HG02571 (cell line): ENCODE measurements at regions not wholly inside any gene's neighbourhood (a gene's known extent, or its start where the extent isn't known, plus 50 kb on each side); places are given as distances from the start of the nearest gene placed in this dataset.
"Not testable (repeated sequence)": the region's sequence is repeated elsewhere in the genome, so short reads cannot be mapped to it uniquely, and the experiment has no call there.

Experiments
- ATAC-seq: cut with Tn5 transposase; IDR thresholded peaks from one replicate; pipeline ENCODE4 v1.9.1; 2021; ENCODE audit warnings: mild to moderate bottlenecking, moderate library complexity; ENCODE audit not compliant: unreplicated experiment

DNA sequence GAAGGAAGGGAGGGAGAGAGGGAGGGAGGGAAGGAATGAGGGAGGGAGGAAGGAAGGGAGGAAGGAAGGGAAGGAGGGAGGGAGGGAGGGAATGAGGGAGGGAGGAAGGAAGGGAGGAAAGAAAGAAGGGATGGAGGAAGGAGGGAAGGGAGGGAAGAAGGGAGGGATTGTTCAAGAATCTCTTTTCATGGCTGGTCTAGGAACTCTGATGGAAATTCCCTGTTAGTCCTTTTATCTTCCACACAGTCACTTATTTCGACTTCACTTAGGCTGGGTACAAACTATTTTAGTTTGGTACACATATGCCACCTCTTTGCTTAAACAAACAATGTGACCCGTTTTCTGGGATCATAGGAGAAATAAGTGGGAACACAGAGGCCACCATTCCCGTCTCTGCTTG is 435.6 kb upstream of the WWC1 start:
- no peak for ATAC-seq

DNA sequence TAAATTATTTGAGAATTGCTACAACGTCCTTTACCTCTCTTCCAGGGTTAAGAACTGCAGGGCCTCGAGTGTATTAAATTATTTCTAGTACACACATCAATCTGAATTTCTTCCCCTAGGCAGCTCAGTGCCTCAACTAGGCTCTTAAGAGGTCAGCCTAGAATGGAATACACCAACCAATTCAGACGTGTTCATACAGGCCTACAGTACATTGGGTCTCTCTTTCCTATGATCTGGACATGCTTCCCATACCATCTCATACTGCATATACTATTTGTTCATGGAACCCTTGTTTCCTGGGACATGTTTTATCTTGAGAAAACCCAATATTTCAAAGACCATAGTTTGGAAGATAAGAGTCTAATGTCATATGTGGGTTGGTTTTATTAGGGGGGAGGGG is 434.1 kb upstream of the WWC1 start:
- ATAC-seq = no peak

DNA sequence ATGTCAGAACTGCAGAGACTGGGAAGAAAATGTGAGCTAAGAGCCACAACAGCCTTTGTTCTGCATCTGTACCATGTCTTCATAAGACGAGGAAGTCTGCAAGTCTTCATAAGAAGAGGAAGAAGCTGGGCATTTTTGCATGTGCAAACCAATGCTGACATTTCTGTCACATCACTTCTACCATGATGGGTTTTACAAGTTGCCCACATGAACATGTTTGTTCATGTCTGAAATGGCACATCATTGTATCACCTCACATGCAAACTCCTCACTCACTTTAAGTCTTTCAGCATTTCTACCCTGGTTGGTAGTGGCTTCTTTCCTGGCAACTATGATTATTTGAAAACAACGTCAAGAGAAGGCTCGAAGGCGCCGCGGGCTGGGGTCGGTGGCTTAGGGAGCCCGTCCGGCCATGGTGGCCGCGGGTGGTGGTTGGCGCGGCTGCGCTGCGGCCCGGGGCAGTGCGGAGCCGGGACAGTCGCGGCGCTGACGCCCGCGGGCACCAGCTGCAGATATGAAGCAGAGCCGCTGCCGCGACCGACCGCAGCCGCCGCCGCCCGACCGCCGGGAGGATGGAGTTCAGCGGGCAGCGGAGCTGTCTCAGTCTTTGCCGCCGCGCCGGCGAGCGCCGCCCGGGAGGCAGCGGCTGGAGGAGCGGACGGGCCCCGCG is 433.1 kb upstream of the WWC1 start:
- not testable (repeated sequence) for ATAC-seq

DNA sequence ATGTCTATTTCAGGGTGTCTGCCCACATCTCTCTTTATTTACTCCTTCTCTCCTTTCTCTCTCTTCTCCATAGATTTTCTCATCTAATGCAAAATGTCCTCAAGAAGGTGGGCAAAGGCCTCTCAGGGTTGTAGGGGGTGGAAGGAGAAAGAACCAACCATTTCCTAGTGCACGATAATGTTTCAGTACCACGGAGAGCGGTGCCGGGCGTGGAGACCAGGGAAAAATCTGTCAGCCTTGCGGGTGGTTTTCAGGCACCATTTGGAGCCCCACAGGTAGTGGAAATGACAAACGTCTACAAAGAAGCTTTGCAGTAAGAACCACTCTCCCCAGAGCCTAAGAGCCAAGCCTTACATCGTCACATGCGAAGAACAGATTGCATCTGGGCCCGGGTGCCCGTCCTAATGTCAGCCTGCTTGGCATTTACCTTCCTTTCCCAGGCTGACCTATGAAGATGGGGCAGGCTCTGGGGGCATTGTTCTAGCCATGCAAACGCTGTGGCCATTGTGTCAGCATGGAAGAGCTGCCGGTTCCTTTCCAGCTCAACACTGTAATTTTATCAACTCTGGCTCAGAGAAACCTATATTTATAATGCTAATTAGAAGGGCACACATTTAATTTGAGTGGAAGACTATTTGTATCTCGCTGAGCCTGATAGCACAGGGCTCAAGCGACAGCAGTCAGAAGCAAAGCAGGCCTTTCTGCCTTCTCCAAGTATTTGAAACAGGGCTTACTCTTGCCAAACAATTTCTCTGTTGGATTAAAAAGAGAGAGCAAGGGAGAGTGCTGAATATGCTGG is 430.1 kb upstream of the WWC1 start:
- no peak for ATAC-seq

DNA sequence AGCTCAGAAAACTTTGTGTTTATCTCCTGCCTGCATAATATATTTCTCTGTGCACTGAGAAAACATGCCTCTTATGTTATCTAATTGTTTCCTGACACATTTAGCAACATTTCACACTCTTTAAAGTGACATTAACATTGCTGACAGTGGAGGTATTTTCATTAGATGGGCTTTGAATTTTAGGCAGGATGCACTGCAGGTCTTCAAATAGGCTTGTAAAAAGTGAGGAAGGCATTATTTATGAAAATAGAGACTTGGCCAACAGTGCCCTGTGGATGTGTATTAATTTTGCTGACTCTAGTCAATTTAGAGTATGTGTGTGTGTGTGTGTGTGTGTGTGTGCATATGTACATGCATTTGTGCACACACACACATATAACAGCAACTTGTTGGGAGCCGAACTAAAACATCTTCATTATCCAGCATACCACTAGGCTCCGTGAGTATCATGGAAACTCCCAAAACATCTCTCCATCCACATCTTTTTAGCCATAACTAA is 429.5 kb upstream of the WWC1 start:
- no peak for ATAC-seq

DNA sequence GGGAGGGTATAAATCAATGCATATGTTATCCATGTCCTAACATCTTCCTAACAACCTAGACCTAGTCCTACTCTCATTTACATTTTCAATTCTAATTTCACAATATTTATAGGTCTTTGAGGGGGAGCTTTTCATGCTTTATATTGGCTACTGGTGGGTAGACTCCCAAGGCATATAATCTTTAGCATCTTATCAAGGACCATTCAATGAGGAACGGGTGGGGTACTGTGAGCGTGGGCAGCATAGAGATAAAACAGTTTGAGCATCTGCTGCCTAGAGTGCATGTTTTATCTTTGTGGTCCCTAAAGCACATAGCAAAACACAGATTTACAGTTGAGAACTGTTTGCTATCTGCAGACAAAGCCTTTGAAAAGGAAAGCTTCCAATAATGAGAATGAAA is 427.6 kb upstream of the WWC1 start:
- ATAC-seq = no peak

DNA sequence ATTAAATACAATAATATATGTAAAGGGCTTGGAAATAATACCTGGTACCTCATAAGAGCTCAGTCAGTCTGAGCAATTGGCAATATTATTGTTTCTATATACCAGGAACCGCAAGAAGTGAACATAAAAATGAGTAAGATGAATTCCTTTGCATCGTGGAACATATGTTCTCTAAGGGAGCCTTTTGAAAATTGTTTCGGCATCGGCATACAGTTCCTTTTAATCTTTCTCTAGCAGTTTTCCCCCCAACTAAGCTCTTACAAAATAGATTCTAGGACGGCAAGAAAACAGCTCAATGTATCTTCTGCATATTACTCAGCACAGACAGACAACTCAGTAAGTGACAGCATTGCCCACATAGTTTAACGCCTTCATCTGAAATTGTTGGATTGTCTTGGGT is 426.6 kb upstream of the WWC1 start:
- no peak for ATAC-seq

DNA sequence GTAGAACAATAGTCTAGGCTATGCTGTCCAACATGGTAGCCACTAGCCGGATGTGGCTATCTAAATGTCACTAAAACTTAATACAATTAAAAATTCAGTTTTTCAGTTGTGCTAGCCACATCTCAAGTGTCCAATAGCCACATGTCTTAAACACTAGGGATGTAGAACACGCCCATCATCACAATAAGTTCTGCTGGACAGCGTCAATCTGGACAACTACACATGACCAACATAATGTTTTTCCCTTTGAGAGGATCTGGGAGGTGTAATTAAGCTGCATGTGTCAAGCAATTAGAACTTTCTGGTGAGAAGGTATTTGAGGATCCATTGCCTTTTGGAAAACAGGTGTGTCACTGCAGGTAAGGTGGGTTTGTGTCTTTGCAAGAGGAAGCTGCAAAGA is 424.6 kb upstream of the WWC1 start:
- no peak for ATAC-seq

DNA sequence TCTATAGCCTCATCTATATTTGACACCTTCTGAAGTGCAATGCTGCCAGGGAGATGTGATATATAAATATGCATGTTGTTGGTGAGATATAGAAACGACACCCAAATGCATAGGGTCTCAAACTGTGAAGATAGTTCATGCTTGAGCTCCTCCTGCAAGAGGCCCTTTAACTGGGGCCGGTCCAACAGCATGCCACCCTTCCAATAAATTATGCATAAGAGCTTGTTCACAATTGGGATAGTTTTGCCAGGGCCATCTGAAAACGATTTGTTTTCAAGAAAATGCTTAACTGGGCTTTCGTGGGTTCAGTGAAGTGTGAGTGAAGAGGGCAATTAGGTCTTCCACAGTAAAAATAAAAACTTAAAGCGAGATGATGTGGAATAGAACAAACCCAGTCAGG is 424.2 kb upstream of the WWC1 start:
- ATAC-seq = no peak

DNA sequence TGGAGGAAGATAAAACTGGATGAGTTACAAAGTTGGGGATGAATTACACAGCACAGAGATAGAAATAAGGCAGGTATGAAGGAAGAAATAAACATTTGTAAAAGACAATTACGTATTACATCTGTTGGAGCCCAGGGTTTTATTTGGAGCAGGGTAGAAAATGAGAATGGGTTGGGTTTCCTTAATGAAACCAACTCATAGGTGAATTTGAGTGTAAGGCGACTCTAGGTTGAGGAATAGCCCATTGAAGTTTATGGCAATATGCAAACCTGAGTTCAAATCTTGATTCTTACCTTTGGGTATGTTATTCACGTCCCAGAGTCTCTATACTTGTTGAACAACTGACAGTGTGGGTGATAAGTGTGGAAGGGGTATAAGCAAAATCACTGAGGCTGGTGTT is 422.3 kb upstream of the WWC1 start:
- no peak for ATAC-seq

DNA sequence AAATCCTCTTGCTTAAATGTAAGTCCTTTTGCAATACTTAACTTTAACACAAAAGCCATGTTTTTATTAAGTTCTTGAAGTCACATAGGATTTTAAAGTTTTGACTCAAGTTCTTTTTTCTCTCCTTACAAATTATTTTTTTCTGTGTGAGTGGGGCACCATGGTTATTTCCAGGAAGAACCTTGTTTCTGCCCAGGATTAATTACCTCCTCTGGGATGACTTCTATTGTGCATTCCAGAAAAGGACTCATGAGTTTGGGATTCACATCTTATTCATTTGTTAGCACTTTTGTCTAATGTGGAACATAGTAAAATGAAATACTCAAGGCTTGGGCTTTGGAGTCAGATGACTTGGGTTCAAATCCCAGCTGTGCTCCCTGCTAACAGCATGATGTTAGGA is 421.4 kb upstream of the WWC1 start:
- no peak for ATAC-seq

DNA sequence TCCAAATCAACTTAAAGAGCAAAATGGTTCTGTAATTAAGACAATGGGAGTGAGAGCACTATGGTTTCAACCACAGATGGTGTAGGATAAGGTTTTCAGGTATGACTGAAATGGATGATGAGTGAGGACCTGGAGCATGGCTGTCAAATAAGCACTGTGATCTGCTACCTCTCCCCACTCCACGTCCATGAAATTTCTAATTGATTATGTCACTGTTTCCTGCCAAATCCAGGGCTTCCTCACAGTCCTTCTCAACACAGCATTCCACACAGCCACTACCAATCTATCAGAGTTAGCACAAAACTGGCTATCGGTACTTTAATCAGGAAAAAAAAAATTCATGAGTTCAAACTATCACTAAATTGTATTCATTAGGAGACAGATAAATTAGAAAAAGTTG is 420.4 kb upstream of the WWC1 start:
- ATAC-seq = no peak

DNA sequence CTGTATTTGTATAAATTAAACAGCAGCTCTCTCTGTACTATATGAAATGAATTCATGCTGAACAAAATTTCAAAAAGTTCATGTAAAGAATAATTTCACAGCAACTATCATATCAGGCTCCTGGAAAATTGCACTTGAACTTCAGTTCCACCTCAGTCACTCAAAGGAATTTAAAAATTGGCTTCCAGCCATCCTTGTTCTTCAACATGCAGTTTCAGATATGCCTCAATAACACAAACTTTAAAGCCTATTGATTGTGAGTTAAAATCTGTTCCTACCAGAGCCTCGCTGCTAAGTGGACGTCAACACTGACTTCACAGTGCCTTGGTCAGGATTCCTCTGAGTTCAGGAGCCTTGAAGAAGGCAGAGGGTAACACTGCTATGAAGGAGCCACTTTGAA is 418.7 kb upstream of the WWC1 start:
- ATAC-seq = no peak

DNA sequence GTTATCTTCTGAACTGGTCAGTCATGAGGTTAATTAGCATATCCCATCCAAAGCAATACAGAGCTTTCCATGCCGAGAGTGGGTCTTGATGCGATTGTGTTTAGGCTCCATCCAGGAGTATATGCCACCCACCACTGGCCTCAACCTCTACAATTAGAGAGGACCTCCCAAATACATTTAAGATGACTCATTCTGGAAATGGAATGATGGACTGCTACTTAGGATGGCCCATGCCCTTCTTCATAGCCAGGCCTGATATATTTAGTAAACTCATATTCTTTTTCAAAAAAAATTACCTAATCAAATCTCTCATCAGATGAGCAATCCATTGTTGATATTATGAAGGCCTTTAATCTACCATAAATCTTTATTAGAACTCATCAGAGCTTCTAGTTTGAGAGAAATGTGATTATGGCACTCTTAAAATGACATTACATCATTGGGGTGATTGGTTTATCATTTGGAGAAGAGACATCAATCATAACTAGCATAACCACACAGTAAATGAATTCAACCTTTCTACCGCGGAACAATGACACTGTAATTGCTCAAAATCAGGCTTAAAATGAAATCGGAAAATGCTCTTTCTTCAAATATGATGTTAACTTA is 414.2 kb upstream of the WWC1 start:
- no peak for ATAC-seq

DNA sequence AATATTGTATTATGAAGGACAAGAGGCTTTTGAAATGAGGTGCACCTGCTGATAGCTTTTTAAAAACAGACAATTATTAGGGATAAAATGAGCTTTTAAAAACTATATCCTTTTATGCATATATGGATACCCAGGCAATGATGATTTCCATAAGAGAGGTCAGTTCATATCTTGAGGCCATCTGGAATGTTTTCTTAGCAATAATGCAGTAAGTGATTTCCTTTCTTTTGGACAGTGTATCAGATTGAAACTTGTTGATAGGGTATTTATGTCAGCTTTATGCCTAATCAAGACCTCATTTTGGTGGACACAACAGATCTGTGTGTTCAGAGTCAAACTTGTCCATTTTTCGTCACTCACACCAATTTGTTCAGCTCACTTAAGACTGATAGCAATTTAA is 413.5 kb upstream of the WWC1 start:
- ATAC-seq = no peak

DNA sequence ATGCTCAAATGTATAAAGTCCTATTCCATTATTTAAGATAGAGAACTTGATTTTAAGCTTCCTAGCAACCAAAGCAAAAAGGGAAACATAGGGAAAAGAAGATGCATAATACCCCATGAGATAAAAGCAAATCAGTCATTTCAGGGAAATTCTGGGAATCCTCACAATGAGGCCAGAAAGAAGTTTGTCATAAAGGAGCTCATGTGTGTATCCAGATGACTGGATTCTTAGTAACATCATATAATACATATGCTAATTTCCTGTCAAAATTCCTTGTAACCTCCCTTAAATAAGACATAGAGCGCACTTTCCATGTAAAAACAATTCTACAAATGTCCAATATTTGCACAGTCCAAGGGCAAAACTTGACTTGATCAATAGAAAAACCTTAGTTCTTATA is 411.0 kb upstream of the WWC1 start:
- no peak for ATAC-seq

DNA sequence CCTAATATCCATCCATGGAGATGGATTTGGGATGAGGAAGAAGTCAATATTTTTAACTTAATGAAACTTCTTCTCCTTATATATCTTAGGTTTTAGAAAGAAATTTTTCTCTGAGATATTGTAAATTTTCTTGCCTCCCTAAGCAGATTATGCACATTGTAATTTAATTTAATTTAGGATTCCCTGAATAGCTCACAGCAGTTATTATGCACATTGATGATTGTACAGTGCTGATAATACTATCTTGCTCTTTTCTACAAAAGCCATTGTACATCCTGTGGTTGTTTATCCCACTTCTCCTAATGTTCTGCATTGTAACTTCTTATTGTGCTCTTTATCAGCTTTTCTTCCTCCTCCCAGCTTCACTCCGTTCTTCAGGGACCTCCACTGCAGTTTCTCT is 410.4 kb upstream of the WWC1 start:
- no peak for ATAC-seq

DNA sequence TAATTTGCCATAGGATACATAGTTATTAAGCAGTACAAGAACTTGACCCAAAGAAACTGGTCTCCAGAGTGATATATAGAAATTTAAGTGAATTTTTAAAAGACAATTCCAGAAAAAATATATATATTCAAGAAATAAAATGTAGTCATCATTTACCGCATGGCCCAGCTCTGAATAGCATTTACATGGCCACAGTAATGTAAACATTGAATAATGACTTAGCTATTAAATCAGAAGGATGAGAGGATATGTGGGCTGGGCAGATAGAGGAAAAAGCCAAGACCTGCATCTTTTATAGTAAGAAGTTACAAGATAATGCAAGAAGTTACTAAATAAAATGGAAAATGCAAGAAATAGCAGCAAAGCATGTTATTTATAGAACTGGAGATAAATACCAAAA is 405.2 kb upstream of the WWC1 start:
- ATAC-seq = no peak

DNA sequence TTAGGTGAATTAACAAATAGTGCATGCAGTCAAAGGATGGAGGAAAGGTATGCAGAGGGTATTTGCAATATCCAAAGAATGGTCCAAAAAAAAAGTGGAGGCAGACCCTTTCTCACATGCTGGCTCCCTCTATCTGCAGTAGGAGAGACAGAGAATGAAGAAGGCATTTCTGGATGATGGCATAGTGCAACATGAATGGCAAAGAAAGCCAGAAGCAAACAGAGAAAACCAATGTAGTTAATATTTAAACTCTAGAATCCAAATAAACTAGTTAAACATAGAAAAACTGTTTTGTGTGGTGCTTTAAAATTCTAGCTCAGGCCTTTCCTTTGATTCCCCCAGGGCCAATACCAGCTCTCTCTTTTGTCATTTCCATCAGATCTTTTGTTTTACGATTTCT is 403.1 kb upstream of the WWC1 start:
- ATAC-seq = no peak

DNA sequence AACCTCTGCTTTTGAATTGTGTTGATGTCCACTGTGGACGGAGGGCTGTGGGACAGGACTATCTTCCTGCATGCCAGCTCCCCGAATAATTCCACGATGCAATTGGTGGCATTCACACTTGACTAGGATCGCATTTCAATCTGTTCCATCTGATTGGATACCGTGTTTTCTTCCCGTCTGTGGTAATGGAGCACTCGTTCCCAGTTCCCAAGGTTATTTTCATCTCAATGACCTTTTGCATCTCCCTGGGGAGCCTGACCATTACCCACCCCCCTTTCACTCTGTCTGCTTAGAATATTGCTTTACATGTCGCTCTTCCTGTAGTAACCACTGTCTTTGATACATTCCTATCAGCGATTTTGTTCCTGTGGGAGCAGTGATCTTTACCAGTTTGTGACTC is 402.2 kb upstream of the WWC1 start:
- ATAC-seq = no peak

DNA sequence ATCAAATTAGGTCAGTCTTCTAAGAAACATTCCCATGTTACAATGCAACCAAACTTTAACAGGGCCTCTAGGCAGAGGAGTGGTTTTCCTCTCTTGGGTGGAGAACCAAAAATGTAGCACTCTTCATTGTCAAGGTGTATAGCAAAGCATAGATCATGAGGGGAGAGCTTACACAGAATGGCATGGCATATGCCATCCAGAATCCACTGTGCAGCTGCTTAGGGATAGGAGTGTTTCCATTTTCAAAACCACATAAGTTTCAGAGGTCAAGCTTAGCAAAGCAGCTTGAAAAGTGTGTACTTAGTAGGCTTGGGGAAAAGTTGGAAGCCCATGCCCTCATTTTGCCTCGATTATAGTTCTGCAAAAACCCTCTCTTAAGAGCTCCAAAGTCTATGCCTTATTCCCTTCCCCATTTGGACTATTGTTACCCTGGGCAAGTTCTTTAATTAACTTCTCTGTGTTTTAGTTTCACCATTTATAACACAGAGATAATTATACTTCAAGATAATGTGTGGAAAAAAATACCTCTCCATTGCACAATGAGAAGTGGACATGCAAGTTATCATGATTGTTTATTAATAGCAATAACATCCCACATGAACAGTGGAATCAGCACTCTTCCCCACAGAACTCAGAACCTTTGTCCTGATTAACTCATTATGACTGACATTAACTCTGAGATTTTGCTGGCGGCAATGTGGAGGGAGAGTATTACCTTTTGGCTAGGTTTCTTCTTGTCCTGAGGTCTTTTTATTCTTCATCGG is 398.9 kb upstream of the WWC1 start:
- ATAC-seq = no peak
